K562 (cell line): ENCODE measurements at regions not wholly inside any gene's neighbourhood (a gene's known extent, or its start where the extent isn't known, plus 50 kb on each side); places are given as distances from the start of the nearest gene placed in this dataset.

ENCODE experiments used
- CHD7 ChIP-seq: fragments of 200-600 bp; sonication (generic); IDR thresholded peaks from one replicate; pipeline ENCODE4 v1.6.1; 2012; ENCODE audit warnings: mild to moderate bottlenecking, low read depth, low read length, inconsistent platforms

DNA sequence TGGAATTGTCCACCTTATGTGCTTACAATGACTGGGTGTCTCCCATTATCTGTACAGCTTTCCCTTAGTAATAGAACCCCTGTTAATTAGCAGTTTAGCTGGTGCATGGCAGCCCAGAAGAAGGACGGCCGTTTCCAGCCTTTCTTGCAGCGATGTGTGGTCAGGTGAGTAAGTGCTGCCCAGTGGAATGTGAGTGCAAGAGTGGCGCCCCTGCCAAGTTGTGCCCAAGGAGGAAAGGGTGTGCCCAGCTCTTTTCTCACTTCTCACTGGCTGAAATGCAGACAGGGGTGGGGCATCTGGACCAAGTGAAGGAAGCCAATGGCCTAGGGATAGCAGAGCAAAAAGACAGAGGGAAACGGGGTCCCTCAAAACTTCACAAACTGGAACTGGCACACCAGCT, 296.8 kb downstream of the PREX1 start (continued):
- TF ChIP-seq CHD7, result no peak
- TF ChIP-seq, all 486 proteins: peak for 1
